ENCODE measurements at regions not wholly inside any gene's neighbourhood (a gene's known extent, or its start where the extent isn't known, plus 50 kb on each side); places are given as distances from the start of the nearest gene placed in this dataset.
A peak's percentile ranks its signal among the peaks of the same experiment; 100 is the strongest.

DNA sequence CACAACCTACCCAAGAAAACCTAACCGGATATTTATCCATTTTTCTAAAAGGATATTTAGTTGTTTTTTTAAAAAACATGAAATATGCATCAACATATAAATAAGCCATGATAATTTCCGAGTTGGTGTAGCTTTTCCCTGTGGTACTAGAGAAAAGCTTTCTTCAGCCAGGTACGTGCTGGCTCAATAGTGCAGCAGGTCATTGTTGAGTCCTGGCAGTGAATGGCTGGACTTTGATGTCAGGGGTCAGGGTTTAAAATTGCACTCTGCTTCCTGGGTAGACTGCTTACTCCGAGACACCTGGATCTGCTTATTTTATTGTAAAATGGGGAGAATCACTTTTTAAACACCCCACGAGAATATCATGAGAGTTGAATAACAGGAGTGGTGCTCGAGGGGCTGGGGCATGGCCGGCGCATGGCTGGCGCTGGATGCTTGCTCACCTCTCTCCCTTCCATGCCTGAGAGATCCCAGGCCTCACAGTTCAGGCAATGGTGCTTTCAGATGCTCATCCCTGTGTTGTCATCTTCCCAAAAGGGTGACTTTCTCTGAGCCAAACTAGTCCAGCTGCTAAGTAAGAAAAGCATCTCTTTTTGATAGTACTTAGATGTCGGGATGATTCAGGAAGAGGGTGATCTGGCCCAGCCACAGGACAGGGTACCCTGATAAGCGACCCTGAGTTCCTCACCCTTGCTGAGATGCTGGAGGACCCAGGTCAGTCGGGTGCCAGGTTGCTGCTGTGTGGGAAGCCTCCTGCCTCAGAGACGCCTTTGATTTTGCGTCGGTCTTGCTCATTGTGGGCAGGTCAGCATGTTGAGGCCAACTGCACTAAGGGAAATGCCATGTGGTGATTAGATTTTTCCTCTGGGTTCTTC, 269.1 kb upstream of the FOXQ1 start:
- no peak for DNase-seq (ENCODE audit: low read depth in 4 of 4, low spot score in 3 of 4)

GRCh38 chr6:1040393-1040792, 271.5 kb upstream of the FOXQ1 start:
- no peak for DNase-seq (ENCODE audit: low read depth in 4 of 4, low spot score in 3 of 4)

DNA sequence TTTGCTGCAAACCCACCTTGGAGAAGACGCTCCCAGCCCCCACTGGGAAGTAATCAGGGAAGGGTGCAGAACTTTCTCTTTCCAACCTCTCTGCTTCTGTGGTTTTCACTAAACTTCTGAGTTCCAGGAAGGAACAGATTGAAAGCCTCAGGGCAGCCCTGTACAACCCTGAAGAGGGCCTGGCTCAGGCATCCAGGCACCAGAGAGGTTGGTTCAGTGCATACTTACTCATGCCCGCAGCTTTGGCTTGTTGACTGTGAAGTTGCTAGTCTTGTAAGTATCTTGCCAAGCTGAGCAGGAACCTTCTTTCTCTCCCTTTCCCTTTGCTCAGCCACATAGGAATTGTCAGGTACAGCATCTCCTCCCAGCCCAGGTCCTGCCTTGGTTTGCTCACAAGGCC, 272.2 kb upstream of the FOXQ1 start:
- no peak for DNase-seq (ENCODE audit: low read depth in 4 of 4, low spot score in 3 of 4)

- no peak for DNase-seq (ENCODE audit: low read depth in 4 of 4, low spot score in 3 of 4)
Observed at GRCh38 chr6:1039191-1039590, 272.7 kb upstream of the FOXQ1 start.

DNA sequence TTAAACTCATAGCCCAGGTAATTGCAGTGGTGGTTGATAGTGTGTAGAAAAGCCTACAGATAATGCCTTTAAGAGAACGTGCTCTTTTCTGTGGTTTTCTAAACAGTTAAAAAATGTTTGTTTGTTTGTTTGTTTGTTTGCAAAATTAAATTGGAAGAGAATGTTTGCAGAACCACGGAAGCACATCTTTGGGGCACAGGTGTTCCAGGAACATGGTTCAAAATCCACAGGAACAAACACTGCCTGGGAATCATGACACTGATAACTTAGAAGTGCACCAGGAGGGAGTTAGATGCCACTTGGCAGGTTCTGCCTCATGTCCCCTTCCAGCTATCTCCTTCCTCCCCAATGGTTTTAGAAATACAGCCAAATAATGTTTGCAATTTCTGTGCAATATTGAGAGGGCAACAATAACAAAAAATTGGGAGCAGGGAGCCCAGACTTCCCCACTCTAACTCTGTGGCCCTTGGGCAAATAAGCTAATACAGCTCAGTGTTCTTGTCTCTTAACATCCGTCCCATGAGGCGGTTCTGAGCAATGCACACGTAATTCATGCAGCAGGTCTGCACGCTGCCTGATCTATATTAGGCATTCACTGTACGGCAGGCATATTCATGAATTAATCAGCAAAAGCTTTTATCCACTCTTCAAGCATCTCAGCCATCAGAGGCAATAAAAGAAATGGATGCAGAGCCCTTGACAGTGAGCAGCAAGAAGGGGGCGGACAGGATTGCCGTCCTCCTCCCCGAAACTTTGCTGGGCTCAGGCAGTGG, 274.3 kb upstream of the FOXQ1 start:
- DNase-seq (ENCODE audit: low read depth in 4 of 4, low spot score in 3 of 4): no peak

- no peak for DNase-seq (ENCODE audit: low read depth in 4 of 4, low spot score in 3 of 4)
Observed at GRCh38 chr6:1035401-1035800, 276.5 kb upstream of the FOXQ1 start.

GRCh38 chr6:1031720-1032119, 280.2 kb upstream of the FOXQ1 start:
- DNase-seq (ENCODE audit: low read depth in 4 of 4, low spot score in 3 of 4): no peak

DNA sequence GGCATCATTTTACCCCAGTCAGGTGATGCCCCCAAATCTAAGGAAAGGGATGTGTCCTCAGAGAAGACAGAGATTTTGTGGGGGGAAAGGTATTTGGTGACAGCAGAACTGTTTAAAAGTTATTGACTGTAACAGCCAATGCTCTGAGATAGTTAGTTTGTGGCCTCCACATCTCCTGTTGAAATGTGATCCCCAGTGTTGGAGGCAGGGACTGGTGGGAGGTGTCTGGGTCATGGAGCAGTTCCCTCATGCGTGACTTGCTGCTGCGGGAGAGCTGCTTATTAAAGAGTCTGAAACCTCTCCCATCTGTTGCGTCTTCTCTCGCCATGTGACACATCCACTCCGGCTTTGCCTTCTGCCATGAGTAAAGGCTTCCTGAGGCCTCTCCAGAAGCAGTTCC, 282.8 kb upstream of the FOXQ1 start:
- peak; percentile 41 to 76 (median 62) for DNase-seq (ENCODE audit: low read depth in 4 of 4, low spot score in 3 of 4)

DNA sequence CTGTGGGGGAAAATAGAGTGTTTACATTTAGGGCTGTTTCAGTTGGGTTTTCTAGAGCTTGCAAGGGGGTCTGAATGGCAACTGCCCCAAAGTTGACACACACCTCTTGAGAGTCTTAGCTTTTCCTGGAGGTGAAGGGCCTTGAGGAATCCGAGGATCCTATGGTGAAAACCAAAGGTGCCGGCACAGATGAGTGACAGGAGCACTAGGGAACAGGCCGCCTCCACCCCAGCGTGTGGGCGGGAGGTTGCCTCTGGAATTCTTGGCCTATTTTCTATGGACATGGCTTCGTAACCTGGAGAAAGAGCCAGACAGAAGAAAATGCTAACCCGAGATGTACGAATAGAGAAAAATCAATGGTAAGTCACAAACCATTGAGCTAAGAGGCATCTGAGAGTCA, 283.2 kb upstream of the FOXQ1 start:
- no peak for DNase-seq (ENCODE audit: low read depth in 4 of 4, low spot score in 3 of 4)

- no peak for DNase-seq (ENCODE audit: low read depth in 4 of 4, low spot score in 3 of 4)
Observed at GRCh38 chr6:1027795-1028569, 283.9 kb upstream of the FOXQ1 start.

DNA sequence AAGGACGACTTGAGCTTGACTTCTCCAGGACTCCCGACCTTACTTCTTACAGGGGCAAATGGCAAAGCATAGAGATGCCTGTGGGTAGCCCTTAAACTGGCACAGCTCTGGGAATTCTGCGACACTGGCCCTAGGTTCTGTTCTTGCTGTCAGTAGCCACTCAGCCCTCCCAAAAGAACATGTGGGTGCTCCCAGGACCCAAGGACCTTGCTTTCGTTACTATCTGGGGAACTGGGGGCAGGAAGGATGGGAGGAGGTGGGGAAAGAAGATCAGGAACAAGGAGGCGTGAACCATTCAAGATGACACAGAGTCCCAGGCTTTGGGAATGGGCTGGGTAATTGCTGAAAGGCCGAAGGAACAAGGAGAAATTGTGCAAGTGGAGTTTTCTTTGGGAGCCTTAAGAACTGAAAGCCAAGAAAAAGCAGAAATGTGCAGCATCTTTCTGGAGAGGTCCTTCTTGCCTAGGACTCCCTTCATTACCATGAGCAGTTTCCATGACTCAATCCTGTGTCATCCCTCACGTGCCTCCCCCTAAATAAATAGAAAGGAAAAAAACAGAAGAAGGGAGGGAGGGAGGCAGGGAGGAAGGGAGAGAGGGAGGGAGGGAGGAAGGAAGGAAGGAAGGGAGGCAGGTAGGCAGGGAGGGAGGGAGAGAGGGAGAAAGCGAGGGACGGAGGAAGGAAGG, 284.6 kb upstream of the FOXQ1 start:
- no peak for DNase-seq (ENCODE audit: low read depth in 4 of 4, low spot score in 3 of 4)

- no peak for DNase-seq (ENCODE audit: low read depth in 4 of 4, low spot score in 3 of 4)
Observed at GRCh38 chr6:1025821-1026220, 286.1 kb upstream of the FOXQ1 start.

DNA sequence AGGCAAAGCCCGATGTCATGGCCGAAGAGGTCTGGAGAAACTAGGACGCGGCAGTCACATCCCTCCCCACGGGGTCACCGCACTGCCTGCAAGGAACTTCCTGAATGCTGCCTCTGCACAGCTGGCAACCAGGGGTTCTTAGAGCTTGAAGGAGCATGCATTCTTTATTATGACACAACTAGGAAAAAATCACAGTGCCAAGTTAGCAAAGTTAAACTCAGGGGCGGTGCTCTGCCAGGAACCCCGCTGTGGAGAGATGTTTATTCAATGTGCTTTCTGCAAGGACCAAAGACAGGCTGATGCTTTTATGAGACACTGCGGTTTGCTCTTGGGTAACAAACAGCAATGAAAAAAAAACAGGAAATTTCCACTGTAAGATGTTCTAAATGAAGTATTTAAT, 287.3 kb upstream of the FOXQ1 start:
- DNase-seq (ENCODE audit: low read depth in 4 of 4, low spot score in 3 of 4): no peak

- DNase-seq (ENCODE audit: low read depth in 4 of 4, low spot score in 3 of 4): no peak
Observed at GRCh38 chr6:1024161-1024560, 287.7 kb upstream of the FOXQ1 start.

DNA sequence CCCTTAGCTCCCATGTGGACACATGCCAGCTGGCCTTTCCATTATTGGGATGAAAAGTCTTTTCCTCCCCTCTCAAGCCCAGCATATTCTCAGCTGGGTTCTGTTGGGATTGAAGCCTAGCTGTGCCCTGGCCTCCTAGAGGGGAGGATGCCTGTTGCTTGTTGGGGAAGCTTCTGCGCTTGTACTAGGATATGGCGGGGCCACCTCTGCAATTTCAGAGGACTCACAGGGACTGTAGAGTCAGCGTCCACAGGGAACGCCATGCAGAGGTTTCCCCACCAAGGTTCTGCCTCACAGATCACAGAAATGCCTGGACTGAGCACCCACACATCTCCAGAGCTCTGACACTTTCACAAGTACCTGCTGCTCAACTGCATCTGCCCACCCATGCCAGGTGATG, 288.7 kb upstream of the FOXQ1 start:
- DNase-seq (ENCODE audit: low read depth in 4 of 4, low spot score in 3 of 4): no peak

GRCh38 chr6:1022719-1023118, 289.2 kb upstream of the FOXQ1 start:
- no peak for DNase-seq (ENCODE audit: low read depth in 4 of 4, low spot score in 3 of 4)

GRCh38 chr6:1020837-1021236, 291.1 kb upstream of the FOXQ1 start:
- no peak for DNase-seq (ENCODE audit: low read depth in 4 of 4, low spot score in 3 of 4)

DNA sequence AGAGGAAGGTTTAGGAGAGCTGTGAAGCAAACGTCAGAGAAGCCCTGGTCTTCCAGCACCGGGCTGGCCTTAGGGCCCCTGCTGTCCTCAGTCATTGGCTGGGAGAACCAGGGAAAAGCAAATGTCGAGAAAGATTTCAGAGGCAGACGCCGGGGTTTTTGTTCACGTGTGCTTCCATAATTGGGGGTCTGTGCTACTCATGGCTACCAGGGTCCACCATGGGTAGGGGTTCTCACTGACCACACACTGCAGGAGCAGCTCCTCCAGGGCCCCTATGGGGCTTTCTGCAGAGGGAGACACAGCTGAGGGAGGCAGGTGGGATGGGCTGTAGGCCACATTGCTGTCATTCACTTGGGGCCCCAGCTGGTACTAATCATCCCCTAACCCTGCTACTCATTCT, 291.8 kb upstream of the FOXQ1 start:
- DNase-seq (ENCODE audit: low read depth in 4 of 4, low spot score in 3 of 4): no peak

DNA sequence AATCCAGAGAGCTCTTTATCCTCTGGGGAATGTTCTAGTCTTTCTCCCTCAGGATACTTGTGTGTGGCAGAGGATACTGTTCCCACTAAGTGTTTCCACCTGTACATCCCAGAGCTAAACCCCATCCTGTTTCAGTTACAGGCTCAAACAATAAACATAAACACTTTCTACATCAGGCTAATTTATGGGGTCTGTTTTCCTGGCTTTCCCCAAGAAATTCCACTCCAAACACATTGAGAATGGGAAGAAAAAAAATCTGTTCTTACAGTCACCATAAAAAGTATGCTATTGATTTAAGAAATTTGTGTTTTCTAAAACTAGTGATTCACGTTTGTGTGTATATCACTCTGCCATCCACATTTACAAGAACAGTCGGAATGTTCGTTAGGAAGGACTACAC, 293.9 kb upstream of the FOXQ1 start:
- no peak for DNase-seq (ENCODE audit: low read depth in 4 of 4, low spot score in 3 of 4)

All from left renal pelvis (tissue), 4 donors.